H1 (cell line): ENCODE measurements at regions not wholly inside any gene's neighbourhood (a gene's known extent, or its start where the extent isn't known, plus 50 kb on each side); places are given as distances from the start of the nearest gene placed in this dataset.

Experiments
- CTCF ChIA-PET: fragments of 300-600 bp; sonication (Branson Sonifier 250); formaldehyde crosslinking; loops from one replicate; lab custom pipeline; 2021; ENCODE audit not compliant: partially characterized antibody; lab: Charles Lee
- POLR2A ChIA-PET: fragments of 300-600 bp; sonication (Branson Sonifier 250); formaldehyde crosslinking; loops from one replicate; lab custom pipeline; 2021; ENCODE audit warnings: inconsistent platforms; ENCODE audit not compliant: partially characterized antibody; lab: Charles Lee
- DNase-seq, 2 experiments: peaks; one replicate each; pipeline versions ENCODE4 v3.0.0 to v3.0.0-alpha.2; 2010 to 2022; ENCODE audit warnings: low spot score in 2 of 2, low read depth in 1 of 2, mixed read lengths in 1 of 2
- FAIRE-seq: peaks from 2 replicates; lab custom pipeline; 2011; peaks lifted over from hg19 to GRCh38; lab: Jason Lieb, UNC
- H2AFZ ChIP-seq: 2 replicates; pipeline ENCODE4 v1.8.1; 2012; ENCODE audit warnings: low read length, inconsistent platforms
- H2AK5ac ChIP-seq: 2 replicates; pipeline ENCODE4 v1.6.1; 2013; ENCODE audit warnings: low read depth, low read length
- H2BK120ac ChIP-seq: replicated peaks from 2 replicates; pipeline ENCODE3; 2013; ENCODE audit warnings: low read depth, low read length, inconsistent platforms
- H2BK12ac ChIP-seq: 2 replicates; pipeline ENCODE4 v1.6.1; 2013; ENCODE audit warnings: low read depth, low read length
- H2BK15ac ChIP-seq: 2 replicates; pipeline ENCODE4 v1.6.1; 2013; ENCODE audit warnings: low read length
- H2BK20ac ChIP-seq: 2 replicates; pipeline ENCODE4 v1.6.1; 2013; ENCODE audit warnings: low read length
- H2BK5ac ChIP-seq: 2 replicates; pipeline ENCODE4 v1.6.1; 2013; ENCODE audit warnings: low read depth, low read length
- H3K14ac ChIP-seq: 2 replicates; pipeline ENCODE4 v1.6.1; 2013; ENCODE audit warnings: inconsistent platforms; ENCODE audit not compliant: insufficient read length
- H3K18ac ChIP-seq: 2 replicates; pipeline ENCODE4 v1.6.1; 2013; ENCODE audit warnings: low read length; ENCODE audit errors: extremely low read depth
- H3K23ac ChIP-seq: 2 replicates; pipeline ENCODE4 v1.6.1; 2013; ENCODE audit warnings: inconsistent platforms; ENCODE audit not compliant: insufficient read length
- H3K23me2 ChIP-seq: 2 replicates; pipeline ENCODE4 v1.6.1; 2013; ENCODE audit warnings: low read depth, low read length
- H3K27ac ChIP-seq: 2 replicates; pipeline ENCODE4 v1.6.1; 2011; ENCODE audit warnings: low read depth, low read length, inconsistent platforms
- H3K27me3 ChIP-seq, 4 experiments: replicated peaks in 1 of 4; 1 replicate in 1 of 4; 2 replicates in 3 of 4; pipeline versions ENCODE4 v1.6.1 to v1.8.1; 2011 to 2013; ENCODE audit warnings: low read length in 3 of 4, mild to moderate bottlenecking in 3 of 4, inconsistent platforms in 2 of 4, mixed read lengths in 2 of 4, moderate library complexity in 1 of 4; ENCODE audit not compliant: control insufficient read depth in 3 of 4, insufficient read depth in 3 of 4; ENCODE audit errors: extremely low read depth in 1 of 4
- H3K36me3 ChIP-seq, 4 experiments: 2 replicates each; pipeline versions ENCODE4 v1.6.1 to v1.8.1; 2011 to 2013; ENCODE audit warnings: mild to moderate bottlenecking in 4 of 4, low read length in 3 of 4, moderate library complexity in 2 of 4, control low read depth in 1 of 4, inconsistent platforms in 1 of 4; ENCODE audit not compliant: insufficient read depth in 4 of 4, control insufficient read depth in 2 of 4
- H3K4ac ChIP-seq: replicated peaks from 2 replicates; pipeline ENCODE3; 2013; ENCODE audit warnings: low read length, low read depth, mixed read lengths, inconsistent platforms; ENCODE audit not compliant: insufficient read length
- H3K4me1 ChIP-seq, 4 experiments: replicated peaks in 1 of 4; 1 replicate in 1 of 4; 2 replicates in 3 of 4; pipeline versions ENCODE4 v1.6.1 to v1.8.1; 2011 to 2013; ENCODE audit warnings: low read length in 3 of 4, inconsistent platforms in 2 of 4, mixed read lengths in 1 of 4; ENCODE audit not compliant: insufficient read depth in 4 of 4, control insufficient read depth in 3 of 4
- H3K4me2 ChIP-seq, 2 experiments: 2 replicates each; pipeline versions ENCODE4 v1.6.1 to v1.8.1; 2011 to 2013; ENCODE audit warnings: low read depth in 2 of 2, low read length in 2 of 2, control low read depth in 1 of 2, inconsistent platforms in 1 of 2, mild to moderate bottlenecking in 1 of 2; ENCODE audit not compliant: insufficient read depth in 1 of 2
- H3K4me3 ChIP-seq, 4 experiments: fragments of 200-600, 300-600 bp in 1 of 4; sonication (generic), shearing (Covaris generic), sonication (Bioruptor Twin) in 1 of 4; 2 replicates each; pipeline versions ENCODE4 v1.5.1 to v1.8.1; 2011 to 2016; ENCODE audit warnings: low read length in 4 of 4, low read depth in 3 of 4, control low read depth in 2 of 4, inconsistent platforms in 2 of 4, mild to moderate bottlenecking in 2 of 4, mixed read lengths in 1 of 4, moderate library complexity in 1 of 4; ENCODE audit not compliant: insufficient read depth in 2 of 4; ENCODE audit errors: extremely low read depth in 1 of 4
- H3K56ac ChIP-seq: replicated peaks from 2 replicates; pipeline ENCODE3; 2013; ENCODE audit warnings: low read depth, mild to moderate bottlenecking, mixed read lengths, low read length, inconsistent platforms; ENCODE audit not compliant: insufficient read length
- H3K79me1 ChIP-seq: 2 replicates; pipeline ENCODE4 v1.6.1; 2013; ENCODE audit warnings: low read depth, low read length, control low read depth
- H3K79me2 ChIP-seq, 2 experiments: 2 replicates each; pipeline versions ENCODE4 v1.6.1 to v1.8.1; 2012 to 2013; ENCODE audit warnings: low read length in 2 of 2, mild to moderate bottlenecking in 2 of 2, inconsistent platforms in 1 of 2; ENCODE audit not compliant: insufficient read depth in 2 of 2, control insufficient read depth in 1 of 2
- H3K9ac ChIP-seq, 4 experiments: replicated peaks in 1 of 4; 1 replicate in 1 of 4; 2 replicates in 3 of 4; pipeline versions ENCODE4 v1.6.1 to v1.8.1; 2011 to 2013; ENCODE audit warnings: low read depth in 3 of 4, low read length in 3 of 4, control low read depth in 2 of 4, mild to moderate bottlenecking in 2 of 4, moderate library complexity in 2 of 4, inconsistent platforms in 1 of 4; ENCODE audit errors: extremely low read depth in 1 of 4
- H3K9me3 ChIP-seq, 2 experiments: 2 replicates each; pipeline versions ENCODE4 v1.6.1 to v1.8.1; 2012 to 2013; ENCODE audit warnings: mild to moderate bottlenecking in 2 of 2, moderate library complexity in 2 of 2, control low read depth in 1 of 2, inconsistent platforms in 1 of 2, low read depth in 1 of 2, low read length in 1 of 2, mixed read lengths in 1 of 2; ENCODE audit not compliant: insufficient read depth in 2 of 2
- H4K20me1 ChIP-seq, 2 experiments: replicated peaks in 1 of 2; 2 replicates each; pipeline versions ENCODE3 to v1.8.1; 2011 to 2013; ENCODE audit warnings: inconsistent platforms in 2 of 2, low read length in 2 of 2, mild to moderate bottlenecking in 1 of 2; ENCODE audit not compliant: insufficient read depth in 2 of 2, control insufficient read depth in 1 of 2
- H4K5ac ChIP-seq: 2 replicates; pipeline ENCODE4 v1.6.1; 2013; ENCODE audit warnings: low read length, low read depth, mixed read lengths, inconsistent platforms; ENCODE audit not compliant: insufficient read length
- H4K8ac ChIP-seq: 2 replicates; pipeline ENCODE4 v1.8.0; 2013; ENCODE audit warnings: mild to moderate bottlenecking, moderate library complexity, low read length, inconsistent platforms; ENCODE audit not compliant: insufficient read depth; ENCODE audit errors: extremely low read depth
- H4K91ac ChIP-seq: replicated peaks from 2 replicates; pipeline ENCODE3; 2013; ENCODE audit warnings: low read length, mixed read lengths, inconsistent platforms; ENCODE audit not compliant: insufficient read length
- ASH2L ChIP-seq: fragments of 200-600, 300-600 bp; sonication (generic); IDR thresholded peaks from one replicate; pipeline ENCODE4 v1.7.1; 2017; ENCODE audit warnings: low read length
- CBX8 ChIP-seq: fragments of 300-800, 300-1000 bp; sonication (generic); IDR thresholded peaks from 2 replicates; pipeline ENCODE4 v1.7.1; 2016; ENCODE audit warnings: low read depth, low read length, borderline replicate concordance
- CEBPB ChIP-seq: IDR thresholded peaks from 2 replicates; pipeline ENCODE4 v1.6.1; 2012; ENCODE audit warnings: low read depth, low read length
- CHD1 ChIP-seq: IDR thresholded peaks from 2 replicates; pipeline ENCODE4 v1.6.1; 2012; ENCODE audit warnings: low read depth, low read length, improper control_type of control experiment
- CREB1 ChIP-seq: IDR thresholded peaks from 2 replicates; pipeline ENCODE4 v1.6.1; 2012; ENCODE audit warnings: inconsistent platforms
- KDM4A ChIP-seq: IDR thresholded peaks from one replicate; pipeline ENCODE4 v1.7.1; 2012; ENCODE audit warnings: low read depth, mild to moderate bottlenecking, moderate library complexity, low read length, inconsistent platforms; ENCODE audit not compliant: severe bottlenecking
- POLR2AphosphoS5 ChIP-seq: IDR thresholded peaks from 2 replicates; pipeline ENCODE4 v1.6.1; 2011; ENCODE audit warnings: low read depth, low read length
- TAF1 ChIP-seq: IDR thresholded peaks from 2 replicates; pipeline ENCODE4 v1.6.1; 2011; ENCODE audit warnings: mild to moderate bottlenecking, low read depth, low read length
- TBP ChIP-seq: IDR thresholded peaks from 2 replicates; pipeline ENCODE4 v1.6.1; 2011; ENCODE audit warnings: low read depth, low read length, improper control_type of control experiment
- TCF12 ChIP-seq: IDR thresholded peaks from 2 replicates; pipeline ENCODE4 v1.6.1; 2011; ENCODE audit warnings: low read depth, mild to moderate bottlenecking, low read length
- USF2 ChIP-seq: IDR thresholded peaks from 2 replicates; pipeline ENCODE4 v1.6.1; 2011; ENCODE audit warnings: low read length, improper control_type of control experiment
- WGBS, 2 experiments: shearing (Covaris generic) in 1 of 2; methylation state at CpG; one replicate each; pipeline versions ENCODE4 v1.1.6 to v1.1.7; 2013 to 2015; ENCODE audit warnings: low lambda C conversion rate in 2 of 2, mixed read lengths in 2 of 2, inconsistent platforms in 1 of 2, low coverage in 1 of 2, missing lambda C conversion rate in 1 of 2; ENCODE audit not compliant: insufficient replicate concordance in 2 of 2, insufficient coverage in 1 of 2, insufficient read length in 1 of 2; ENCODE audit errors: extremely low coverage in 1 of 2, missing lambda C conversion rate in 1 of 2; 5-methylcytosine and 5-hydroxymethylcytosine counted together

- H3K79me1 ChIP-seq, result no peaks in the 10 kb centered on the region
- H4K20me1 ChIP-seq, result no peaks in the 10 kb centered on the region
- H2AK5ac ChIP-seq, result no peak overlapping the region
- no peak overlapping the region for H3K4me3 ChIP-seq
- H3K9ac ChIP-seq, result no peak overlapping the region
- no peaks in the 10 kb centered on the region for H3K23me2 ChIP-seq
- H2BK12ac ChIP-seq, result no peak overlapping the region
- no peak overlapping the region for H4K5ac ChIP-seq
- H3K9me3 ChIP-seq, result no peaks in the 10 kb centered on the region
- H3K27me3 ChIP-seq, result peaks cover 0 to 1% (median 0%) of the 10 kb centered on the region in 4 experiments; a peak in 1 of 7 replicates
- ChIA-PET POLR2A (no interaction called here), CTCF (interaction anchor here (1.0 kb wide), 1 partner anchor 9 kb away, joined by 3 read pairs; no protein-coding TSS in a partner anchor)
- no peak overlapping the region for H3K4me2 ChIP-seq
- H3K4ac ChIP-seq, result no peak overlapping the region
- H2BK15ac ChIP-seq, result no peak overlapping the region
- H2BK20ac ChIP-seq, result no peak overlapping the region
- no peaks in the 10 kb centered on the region for H3K79me2 ChIP-seq
- no peak overlapping the region for H3K23ac ChIP-seq
- H2AFZ ChIP-seq, result no peak overlapping the region
- no peak overlapping the region for H3K27ac ChIP-seq
- no peaks in the 10 kb centered on the region for H3K36me3 ChIP-seq
- no peak overlapping the region for H4K91ac ChIP-seq
- no peak for DNase-seq
- no peaks in the 10 kb centered on the region for H3K4me1 ChIP-seq
- no peak overlapping the region for H4K8ac ChIP-seq
- FAIRE-seq, result no peak
- H2BK5ac ChIP-seq, result no peak overlapping the region
- H3K56ac ChIP-seq, result no peak overlapping the region
- no peak overlapping the region for H3K14ac ChIP-seq
- WGBS, 2 experiments, result 93% methylated on average over 3 of the region's 3 CpGs; no CpG with 5 or more reads in 1 of the 2 experiments
- H2BK120ac ChIP-seq, result no peak overlapping the region
- H3K18ac ChIP-seq, result no peak overlapping the region
- TF ChIP-seq CREB1 (no peak), TCF12 (no peak), CBX8 (no peak), CHD1 (no peak), USF2 (no peak), CEBPB (no peak), KDM4A (no peak), TAF1 (no peak), TBP (no peak), ASH2L (no peak), POLR2AphosphoS5 (no peak)
These were observed 406.6 kb upstream of the DPPA4 start for GRCh38 chr3:109743981-109744380.
